Uterus (tissue), 2 donors: ENCODE measurements at regions not wholly inside any gene's neighbourhood (a gene's known extent, or its start where the extent isn't known, plus 50 kb on each side); places are given as distances from the start of the nearest gene placed in this dataset.

Experiments
- CTCF ChIP-seq, 4 experiments: fragments of 200-600 bp in 2 of 4; fragments of 450-650 bp in 2 of 4; sonication (generic) in 2 of 4; IDR thresholded peaks; one replicate each; pipeline ENCODE4 v1.5.1; 2016 to 2019; ENCODE audit warnings: antibody characterized with exemption in 4 of 4, mild to moderate bottlenecking in 2 of 4, moderate library complexity in 1 of 4
- POLR2A ChIP-seq, 2 donors: fragments of 450-650 bp; IDR thresholded peaks; one replicate each; pipeline ENCODE4 v1.6.1; 2016; ENCODE audit warnings: antibody characterized with exemption in 2 of 2, mild to moderate bottlenecking in 1 of 2, moderate library complexity in 1 of 2

- TF ChIP-seq CTCF (IDR thresholded peaks at IDR 0.05), result no peak
- no peak for TF ChIP-seq POLR2A (IDR thresholded peaks at IDR 0.05)
Observed at GRCh38 chr18:56246916-56247315, 391.5 kb downstream of the TXNL1 start.
